CD4-positive, alpha-beta T cell treated with Interleukin-6 for 4 hours (primary cell): ENCODE measurements at regions not wholly inside any gene's neighbourhood (a gene's known extent, or its start where the extent isn't known, plus 50 kb on each side); places are given as distances from the start of the nearest gene placed in this dataset.
"Not testable (repeated sequence)": the region's sequence is repeated elsewhere in the genome, so short reads cannot be mapped to it uniquely, and the experiment has no call there.

Experiments
- DNase-seq: peaks from one replicate; pipeline ENCODE4 v3.0.0-alpha.2; 2020; ENCODE audit warnings: mixed read lengths

- DNase-seq = no peak
Observed at GRCh38 chr6:150775415-150776203, 89.9 kb upstream of the MTHFD1L start.

- DNase-seq = no peak
Observed at GRCh38 chr6:150777736-150778135, 87.8 kb upstream of the MTHFD1L start.

GRCh38 chr6:150783813-150784212 lies 81.7 kb upstream of the MTHFD1L start:
- no peak for DNase-seq

DNA sequence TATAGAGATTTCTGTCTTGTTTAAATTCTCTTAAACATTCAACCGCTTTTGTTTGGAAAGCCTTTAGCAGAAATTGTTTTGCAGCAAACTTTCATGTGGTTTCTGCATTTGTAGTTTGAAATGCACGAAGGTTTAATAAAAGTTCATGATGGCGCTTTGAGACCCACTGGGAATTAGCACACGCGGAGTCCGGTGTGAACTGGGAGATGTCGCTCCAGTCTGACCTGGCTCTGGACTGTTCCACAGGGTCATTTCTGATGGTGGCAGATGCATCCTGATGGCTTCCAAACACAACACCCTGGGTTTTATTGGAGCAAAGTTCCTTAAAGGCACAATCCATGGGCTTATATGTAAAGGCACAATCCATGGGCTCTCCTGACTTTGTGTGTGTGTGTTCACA lies 78.1 kb upstream of the MTHFD1L start:
- no peak for DNase-seq

DNA sequence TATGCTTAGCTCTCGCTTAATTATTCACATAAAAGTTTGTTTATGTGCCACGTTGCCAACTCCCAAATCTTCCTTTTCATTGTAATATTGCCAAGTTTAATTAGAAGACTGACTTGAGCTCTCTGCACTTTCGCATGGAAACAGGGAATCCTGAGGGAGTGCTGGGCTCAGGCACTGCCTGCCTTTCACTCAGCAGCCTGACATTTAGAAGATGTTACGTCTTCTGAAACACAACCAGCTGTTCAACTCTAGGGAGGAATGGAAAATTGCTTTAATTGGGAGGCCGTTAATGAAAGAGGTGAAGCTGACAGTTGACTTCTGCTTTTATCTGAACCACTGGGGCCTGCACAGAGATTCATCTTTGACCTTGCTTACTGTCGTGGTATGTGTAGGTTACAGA lies 77.4 kb upstream of the MTHFD1L start:
- DNase-seq = no peak

DNA sequence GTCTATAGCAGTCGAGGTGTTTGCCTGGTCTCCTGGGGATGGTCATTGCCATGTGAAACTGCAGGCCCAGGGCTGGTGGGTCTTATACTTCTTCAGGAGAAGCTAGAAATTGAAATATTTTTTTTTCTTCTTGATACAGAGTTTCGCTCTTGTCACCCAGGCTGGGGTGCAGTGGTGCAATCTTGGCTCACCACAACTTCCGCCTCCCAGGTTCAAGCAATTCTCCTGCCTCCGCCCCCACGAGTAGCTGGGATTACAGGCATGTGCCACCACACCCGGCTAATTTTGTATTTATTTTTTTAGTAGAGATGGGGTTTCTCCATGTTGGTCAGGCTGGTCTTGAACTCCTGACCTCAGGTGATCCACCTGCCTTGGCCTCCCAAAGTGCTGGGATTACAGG lies 75.6 kb upstream of the MTHFD1L start:
- not testable (repeated sequence) for DNase-seq

GRCh38 chr6:150791717-150792116 lies 73.8 kb upstream of the MTHFD1L start:
- DNase-seq = no peak

GRCh38 chr6:150797949-150798348 lies 67.6 kb upstream of the MTHFD1L start:
- no peak for DNase-seq

DNA sequence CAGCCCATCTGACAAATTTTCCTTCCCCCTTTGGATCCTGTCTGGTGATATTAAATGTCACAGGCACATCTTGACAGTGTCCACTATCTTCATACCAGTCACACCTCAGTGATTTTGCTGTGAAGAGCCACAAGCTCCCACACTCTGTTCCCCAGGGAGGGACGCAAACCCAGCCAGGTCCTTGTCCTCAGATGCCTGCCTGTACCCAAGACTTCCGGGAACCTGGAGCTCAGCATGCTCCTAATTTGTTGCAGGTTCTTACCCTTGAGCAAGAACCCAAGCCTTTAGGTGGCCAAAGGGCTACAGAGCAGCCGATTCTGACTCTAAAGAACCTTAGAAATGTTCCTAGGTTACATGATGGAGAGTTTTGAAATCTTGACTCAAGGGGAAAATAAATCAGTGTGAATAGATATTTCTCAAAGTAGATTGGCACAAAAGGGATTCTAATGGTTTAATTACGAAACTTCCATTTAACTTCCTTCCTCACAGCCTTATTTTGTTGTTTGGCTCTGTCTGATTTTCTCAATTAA lies 66.2 kb upstream of the MTHFD1L start:
- no peak for DNase-seq

- DNase-seq = no peak
Observed at GRCh38 chr6:150800674-150801314, 64.7 kb upstream of the MTHFD1L start.

DNA sequence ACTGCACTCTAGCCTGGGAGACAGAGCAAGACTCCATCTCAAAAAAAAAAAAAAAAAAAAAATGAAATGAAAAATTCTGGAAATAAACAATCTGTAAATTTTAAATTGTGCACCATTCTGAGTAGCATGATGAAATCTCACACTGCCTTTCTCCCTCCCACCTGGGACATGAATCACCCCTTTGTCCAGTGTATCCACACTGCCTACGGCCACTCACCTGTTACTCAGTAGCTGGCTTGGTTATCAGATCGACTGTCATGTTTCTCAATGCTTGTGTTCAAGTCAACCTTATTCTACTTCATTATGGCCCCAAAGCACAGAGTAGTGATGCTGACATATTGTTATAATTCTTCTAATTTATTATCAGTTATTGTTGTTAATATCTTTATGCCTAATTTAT lies 58.7 kb upstream of the MTHFD1L start:
- no peak for DNase-seq

DNA sequence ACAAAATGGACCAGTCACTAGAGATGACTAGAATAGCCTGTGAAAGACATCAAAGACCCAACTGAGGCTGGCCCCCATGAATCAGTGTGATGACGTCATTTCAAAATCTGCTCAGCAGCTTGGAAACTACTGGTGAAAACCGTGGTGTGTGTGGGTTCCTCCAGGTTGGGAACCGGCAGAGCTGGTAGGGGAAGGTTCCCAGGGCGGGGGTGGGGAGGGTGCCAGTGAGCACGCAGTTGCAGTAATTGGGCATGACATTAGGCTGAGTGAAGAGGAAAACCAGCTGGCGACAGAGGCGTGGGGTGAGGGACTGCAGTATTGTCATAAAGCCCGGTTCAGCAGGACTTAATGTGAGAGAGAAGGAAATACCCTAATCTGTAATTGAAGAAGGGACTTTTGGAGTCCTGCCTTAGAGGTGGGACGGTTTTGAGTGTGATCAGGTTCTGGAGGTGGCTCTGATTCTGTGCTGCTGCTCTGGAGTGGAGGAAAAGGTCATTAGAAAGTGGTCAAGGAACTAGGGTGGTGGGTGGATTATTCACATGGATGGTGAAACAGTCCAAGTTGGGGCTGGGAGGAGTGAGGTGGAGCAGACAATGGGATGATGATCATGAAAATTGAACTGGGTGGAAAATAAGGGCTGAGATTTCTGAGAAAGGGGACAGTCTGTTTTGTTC lies 52.0 kb upstream of the MTHFD1L start:
- no peak for DNase-seq

GRCh38 chr6:150813993-150814359 lies 51.5 kb upstream of the MTHFD1L start:
- DNase-seq = no peak
